ENCODE measurements at regions not wholly inside any gene's neighbourhood (a gene's known extent, or its start where the extent isn't known, plus 50 kb on each side); places are given as distances from the start of the nearest gene placed in this dataset.
A peak's percentile ranks its signal among the peaks of the same experiment; 100 is the strongest.

GRCh38 chr15:69818529-69818928, 279.2 kb downstream of the TLE3 start:
- Histone ChIP-seq H3K9me3 (ENCODE audit: insufficient read depth, low read depth, low read length) (no peaks in the 10 kb centered on the region), H3K36me3 (ENCODE audit: insufficient read depth, low read length) (no peaks in the 10 kb centered on the region), H3K27ac (ENCODE audit: low read depth, low read length) (no peak overlapping the region), H3K4me1 (ENCODE audit: insufficient read depth, low read length) (peaks cover 10% of the 10 kb centered on the region), H3K4me3 (ENCODE audit: low read length) (no peak overlapping the region), H3K27me3 (ENCODE audit: insufficient read depth, low read length) (peaks cover 6% of the 10 kb centered on the region; the same call in 1 of the 2 replicates), H3K9ac (ENCODE audit: low read depth, low read length) (no peak overlapping the region)
- WGBS, result 94% methylated on average over 8 of the region's 8 CpGs

- peaks cover 6% of the 10 kb centered on the region; the same call in 1 of the 2 replicates for H3K27me3 ChIP-seq (ENCODE audit: insufficient read depth, low read length)
- peaks cover 11% of the 10 kb centered on the region for H3K4me1 ChIP-seq (ENCODE audit: insufficient read depth, low read length)
- no peak overlapping the region for H3K9ac ChIP-seq (ENCODE audit: low read depth, low read length)
- H3K27ac ChIP-seq (ENCODE audit: low read depth, low read length), result no peak overlapping the region
- H3K4me3 ChIP-seq (ENCODE audit: low read length), result no peak overlapping the region
- 96% methylated on average over 3 of the region's 3 CpGs for WGBS
- no peaks in the 10 kb centered on the region for H3K9me3 ChIP-seq (ENCODE audit: insufficient read depth, low read depth, low read length)
- H3K36me3 ChIP-seq (ENCODE audit: insufficient read depth, low read length), result no peaks in the 10 kb centered on the region
Measured at GRCh38 chr15:69819371-69819770, 278.3 kb downstream of the TLE3 start.

GRCh38 chr15:69820819-69821218, 276.9 kb downstream of the TLE3 start:
- Histone ChIP-seq H3K27me3 (ENCODE audit: insufficient read depth, low read length) (peaks cover 6% of the 10 kb centered on the region; the same call in 1 of the 2 replicates), H3K9ac (ENCODE audit: low read depth, low read length) (peak overlapping the region; percentile 6; the same call in 1 of the 2 replicates), H3K36me3 (ENCODE audit: insufficient read depth, low read length) (no peaks in the 10 kb centered on the region), H3K9me3 (ENCODE audit: insufficient read depth, low read depth, low read length) (no peaks in the 10 kb centered on the region), H3K4me3 (ENCODE audit: low read length) (no peak overlapping the region), H3K27ac (ENCODE audit: low read depth, low read length) (peak overlapping the region; percentile 26; the same call in 1 of the 2 replicates), H3K4me1 (ENCODE audit: insufficient read depth, low read length) (peaks cover 15% of the 10 kb centered on the region)
- whole genome bisulfite sequencing, result 20% methylated on average over 7 of the region's 7 CpGs

DNA sequence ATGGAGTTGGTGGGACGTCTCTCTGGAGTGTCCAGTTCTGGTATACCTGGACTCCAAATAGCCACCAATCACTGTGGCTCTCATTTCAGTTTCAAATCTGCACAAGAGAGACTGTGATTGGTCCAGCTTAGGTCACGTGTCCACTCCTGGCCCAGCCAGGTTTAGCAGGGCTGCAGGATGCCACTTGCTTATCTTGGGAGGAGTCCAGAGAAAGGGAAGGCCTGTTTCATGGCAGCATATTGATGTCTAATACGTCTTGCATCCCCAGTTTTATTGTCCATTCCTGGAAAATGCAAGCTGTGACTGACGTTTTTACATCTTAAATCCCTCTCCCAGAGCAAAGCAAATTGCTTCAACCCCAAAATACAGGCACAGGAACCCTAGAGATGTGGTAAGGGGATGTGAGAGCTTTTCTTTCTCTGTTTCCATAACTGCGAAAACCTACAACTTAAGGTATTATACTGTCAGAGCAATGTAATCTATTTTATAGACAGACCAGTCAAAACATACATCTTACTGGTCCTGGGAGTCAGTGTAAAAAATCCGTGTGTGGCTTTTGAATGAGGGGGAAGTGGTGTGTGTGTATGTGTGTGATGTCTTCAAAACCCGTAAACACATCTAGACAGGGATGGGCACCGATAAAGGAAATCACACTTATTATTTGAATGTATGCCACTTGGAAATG, 274.4 kb downstream of the TLE3 start:
- Histone ChIP-seq H3K9me3 (ENCODE audit: insufficient read depth, low read depth, low read length) (no peaks in the 10 kb centered on the region), H3K4me1 (ENCODE audit: insufficient read depth, low read length) (peaks cover 26% of the 10 kb centered on the region), H3K27me3 (ENCODE audit: insufficient read depth, low read length) (peaks cover 6% of the 10 kb centered on the region; the same call in 1 of the 2 replicates), H3K4me3 (ENCODE audit: low read length) (no peak overlapping the region), H3K36me3 (ENCODE audit: insufficient read depth, low read length) (no peaks in the 10 kb centered on the region), H3K27ac (ENCODE audit: low read depth, low read length) (no peak overlapping the region), H3K9ac (ENCODE audit: low read depth, low read length) (no peak overlapping the region)
- WGBS, result 90% methylated on average over 4 of the region's 8 CpGs

DNA sequence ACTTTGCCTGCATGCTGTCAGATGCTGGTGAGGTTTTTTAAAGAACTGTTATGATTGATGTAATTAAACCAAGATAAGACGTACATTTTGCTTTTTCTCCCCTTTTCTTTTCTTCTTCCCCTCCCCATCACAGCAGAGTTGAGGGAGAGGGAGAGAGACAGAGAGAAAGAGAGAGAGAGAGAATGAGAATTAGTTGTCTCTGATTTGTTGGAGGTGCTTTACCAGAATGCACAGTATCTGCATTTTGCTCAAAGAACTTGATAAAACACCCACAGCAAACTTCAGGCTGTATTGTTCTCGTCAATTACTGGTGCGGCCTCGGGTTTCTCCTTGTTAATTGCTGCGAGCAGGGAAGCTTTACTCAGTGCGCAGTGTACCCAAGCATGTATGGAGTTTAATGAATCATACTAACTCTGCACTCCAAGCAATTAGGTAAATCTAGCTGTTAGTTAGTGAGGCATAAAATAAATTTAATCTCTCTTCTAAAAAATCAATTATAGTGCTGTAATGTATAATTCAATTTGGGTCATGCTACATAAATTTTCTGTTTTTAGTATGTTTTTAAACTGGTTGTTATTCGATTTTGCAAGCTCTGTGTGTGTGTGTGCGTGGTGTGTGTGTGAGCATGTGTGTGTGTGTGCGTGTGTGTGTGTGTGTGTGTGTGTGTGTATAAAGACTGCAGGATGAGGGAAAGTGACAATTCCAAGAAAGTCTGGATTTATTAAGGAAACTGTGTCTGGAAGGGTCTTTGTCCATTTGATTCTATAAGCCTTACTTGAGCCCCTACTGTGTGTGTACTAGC, 273.4 kb downstream of the TLE3 start:
- no peak overlapping the region for H3K4me3 ChIP-seq (ENCODE audit: low read length)
- 81% methylated on average over 8 of the region's 9 CpGs for WGBS

GRCh38 chr15:69824877-69825406, 272.8 kb downstream of the TLE3 start:
- WGBS, result 97% methylated on average over 2 of the region's 2 CpGs
- Histone ChIP-seq H3K27me3 (ENCODE audit: insufficient read depth, low read length) (no peaks in the 10 kb centered on the region), H3K4me1 (ENCODE audit: insufficient read depth, low read length) (peaks cover 26% of the 10 kb centered on the region), H3K9me3 (ENCODE audit: insufficient read depth, low read depth, low read length) (no peaks in the 10 kb centered on the region), H3K36me3 (ENCODE audit: insufficient read depth, low read length) (no peaks in the 10 kb centered on the region), H3K4me3 (ENCODE audit: low read length) (no peak overlapping the region), H3K27ac (ENCODE audit: low read depth, low read length) (no peak overlapping the region), H3K9ac (ENCODE audit: low read depth, low read length) (no peak overlapping the region)

More for the DNA sequence above, 273.4 kb downstream of the TLE3 start:
- no peak overlapping the region for H3K27ac ChIP-seq (ENCODE audit: low read depth, low read length)
- no peaks in the 10 kb centered on the region for H3K36me3 ChIP-seq (ENCODE audit: insufficient read depth, low read length)
- no peak overlapping the region for H3K9ac ChIP-seq (ENCODE audit: low read depth, low read length)
- H3K27me3 ChIP-seq (ENCODE audit: insufficient read depth, low read length), result peaks cover 6% of the 10 kb centered on the region; the same call in 1 of the 2 replicates
- peaks cover 26% of the 10 kb centered on the region for H3K4me1 ChIP-seq (ENCODE audit: insufficient read depth, low read length)
- H3K9me3 ChIP-seq (ENCODE audit: insufficient read depth, low read depth, low read length), result no peaks in the 10 kb centered on the region

- Histone ChIP-seq H3K36me3 (ENCODE audit: insufficient read depth, low read length) (no peaks in the 10 kb centered on the region), H3K27ac (ENCODE audit: low read depth, low read length) (no peak overlapping the region), H3K4me1 (ENCODE audit: insufficient read depth, low read length) (peaks cover 23% of the 10 kb centered on the region), H3K9me3 (ENCODE audit: insufficient read depth, low read depth, low read length) (no peaks in the 10 kb centered on the region), H3K4me3 (ENCODE audit: low read length) (no peak overlapping the region), H3K9ac (ENCODE audit: low read depth, low read length) (no peak overlapping the region), H3K27me3 (ENCODE audit: insufficient read depth, low read length) (no peaks in the 10 kb centered on the region)
- 38% methylated on average over 17 of the region's 17 CpGs for WGBS
Measured at GRCh38 chr15:69825941-69826818, 271.5 kb downstream of the TLE3 start.

- 89% methylated on average over 3 of the region's 3 CpGs for WGBS
- Histone ChIP-seq H3K9me3 (ENCODE audit: insufficient read depth, low read depth, low read length) (no peaks in the 10 kb centered on the region), H3K27ac (ENCODE audit: low read depth, low read length) (no peak overlapping the region)
Measured at GRCh38 chr15:69826819-69827175, 270.9 kb downstream of the TLE3 start.

DNA sequence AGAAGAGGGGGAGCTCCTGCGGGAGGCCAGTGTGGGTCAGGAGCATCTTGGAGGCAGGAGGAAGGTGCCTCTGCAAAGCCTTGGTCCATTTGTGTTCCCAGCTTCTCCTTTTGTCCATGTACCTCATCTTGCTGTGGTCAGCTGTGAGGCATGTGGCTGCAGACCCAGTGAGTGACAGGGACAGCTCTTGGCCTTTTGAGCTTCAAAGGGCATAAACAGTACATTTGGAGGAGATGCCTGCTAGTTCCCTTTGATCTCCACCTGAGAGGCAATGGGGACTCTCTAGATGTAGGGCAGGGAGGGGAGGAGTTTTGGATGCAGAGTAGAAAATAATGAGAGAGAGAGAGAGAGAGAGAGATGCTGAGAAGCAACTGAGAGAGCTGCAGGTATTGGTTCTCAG, 270.0 kb downstream of the TLE3 start:
- Histone ChIP-seq H3K36me3 (ENCODE audit: insufficient read depth, low read length) (no peaks in the 10 kb centered on the region), H3K27ac (ENCODE audit: low read depth, low read length) (no peak overlapping the region), H3K27me3 (ENCODE audit: insufficient read depth, low read length) (no peaks in the 10 kb centered on the region), H3K4me1 (ENCODE audit: insufficient read depth, low read length) (peaks cover 18% of the 10 kb centered on the region; the same call in 1 of the 2 replicates), H3K4me3 (ENCODE audit: low read length) (no peak overlapping the region), H3K9ac (ENCODE audit: low read depth, low read length) (no peak overlapping the region), H3K9me3 (ENCODE audit: insufficient read depth, low read depth, low read length) (no peaks in the 10 kb centered on the region)
- 96% methylated on average over 1 of the region's 1 CpG for WGBS

More at GRCh38 chr15:69826819-69827175, 270.9 kb downstream of the TLE3 start:
- H3K27me3 ChIP-seq (ENCODE audit: insufficient read depth, low read length), result no peaks in the 10 kb centered on the region
- H3K4me3 ChIP-seq (ENCODE audit: low read length), result no peak overlapping the region
- no peaks in the 10 kb centered on the region for H3K36me3 ChIP-seq (ENCODE audit: insufficient read depth, low read length)
- peaks cover 18% of the 10 kb centered on the region; the same call in 1 of the 2 replicates for H3K4me1 ChIP-seq (ENCODE audit: insufficient read depth, low read length)
- H3K9ac ChIP-seq (ENCODE audit: low read depth, low read length), result no peak overlapping the region

GRCh38 chr15:69828181-69828828, 269.4 kb downstream of the TLE3 start:
- H3K9me3 ChIP-seq (ENCODE audit: insufficient read depth, low read depth, low read length), result no peaks in the 10 kb centered on the region
- peaks cover 18% of the 10 kb centered on the region; the same call in 1 of the 2 replicates for H3K4me1 ChIP-seq (ENCODE audit: insufficient read depth, low read length)
- no peak overlapping the region for H3K27ac ChIP-seq (ENCODE audit: low read depth, low read length)
- H3K27me3 ChIP-seq (ENCODE audit: insufficient read depth, low read length), result no peaks in the 10 kb centered on the region
- WGBS, result 92% methylated on average over 9 of the region's 9 CpGs
- no peak overlapping the region for H3K9ac ChIP-seq (ENCODE audit: low read depth, low read length)
- H3K4me3 ChIP-seq (ENCODE audit: low read length), result no peak overlapping the region
- no peaks in the 10 kb centered on the region for H3K36me3 ChIP-seq (ENCODE audit: insufficient read depth, low read length)
